GM12865 (cell line): ENCODE measurements at regions not wholly inside any gene's neighbourhood (a gene's known extent, or its start where the extent isn't known, plus 50 kb on each side); places are given as distances from the start of the nearest gene placed in this dataset.

Experiments used
- DNase-seq: peaks from one replicate; pipeline ENCODE4 v3.0.0; 2010; ENCODE audit warnings: low read depth
- H3K4me3 ChIP-seq: 2 replicates; pipeline ENCODE4 v1.5.1; 2011; ENCODE audit warnings: mild to moderate bottlenecking, low read depth, low read length, control low read depth
- TF ChIP-seq, protein P1 (sequence below): IDR thresholded peaks from 2 replicates; pipeline ENCODE4 v1.5.1; 2011; ENCODE audit warnings: low read length, control low read depth, low read depth, inconsistent platforms; ENCODE audit not compliant: insufficient read depth; ENCODE audit errors: missing control alignments

DNA sequence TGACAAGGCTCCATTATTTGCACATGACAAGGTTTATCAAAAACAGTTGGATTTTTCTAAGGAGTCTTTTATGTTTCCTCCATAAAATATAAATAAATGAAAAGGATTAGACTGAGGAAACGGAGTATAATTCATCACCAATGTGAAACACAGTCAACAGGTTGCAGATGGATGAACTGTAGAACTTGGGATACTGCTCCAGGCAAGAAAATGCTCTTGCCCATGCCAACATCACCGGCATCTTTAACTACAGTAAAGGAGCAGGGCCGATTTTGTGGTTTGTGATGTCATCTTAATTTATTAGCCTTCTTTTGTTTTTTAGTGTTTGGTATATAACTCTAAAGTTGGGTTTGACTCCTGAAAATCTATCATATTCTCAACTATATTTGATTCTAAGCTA is 577.3 kb downstream of the EPHA4 start:
- TF ChIP-seq, protein P1, sequence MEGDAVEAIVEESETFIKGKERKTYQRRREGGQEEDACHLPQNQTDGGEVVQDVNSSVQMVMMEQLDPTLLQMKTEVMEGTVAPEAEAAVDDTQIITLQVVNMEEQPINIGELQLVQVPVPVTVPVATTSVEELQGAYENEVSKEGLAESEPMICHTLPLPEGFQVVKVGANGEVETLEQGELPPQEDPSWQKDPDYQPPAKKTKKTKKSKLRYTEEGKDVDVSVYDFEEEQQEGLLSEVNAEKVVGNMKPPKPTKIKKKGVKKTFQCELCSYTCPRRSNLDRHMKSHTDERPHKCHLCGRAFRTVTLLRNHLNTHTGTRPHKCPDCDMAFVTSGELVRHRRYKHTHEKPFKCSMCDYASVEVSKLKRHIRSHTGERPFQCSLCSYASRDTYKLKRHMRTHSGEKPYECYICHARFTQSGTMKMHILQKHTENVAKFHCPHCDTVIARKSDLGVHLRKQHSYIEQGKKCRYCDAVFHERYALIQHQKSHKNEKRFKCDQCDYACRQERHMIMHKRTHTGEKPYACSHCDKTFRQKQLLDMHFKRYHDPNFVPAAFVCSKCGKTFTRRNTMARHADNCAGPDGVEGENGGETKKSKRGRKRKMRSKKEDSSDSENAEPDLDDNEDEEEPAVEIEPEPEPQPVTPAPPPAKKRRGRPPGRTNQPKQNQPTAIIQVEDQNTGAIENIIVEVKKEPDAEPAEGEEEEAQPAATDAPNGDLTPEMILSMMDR, result no peak
- DNase-seq, result no peak
- H3K4me3 ChIP-seq, result no peak overlapping the region

DNA sequence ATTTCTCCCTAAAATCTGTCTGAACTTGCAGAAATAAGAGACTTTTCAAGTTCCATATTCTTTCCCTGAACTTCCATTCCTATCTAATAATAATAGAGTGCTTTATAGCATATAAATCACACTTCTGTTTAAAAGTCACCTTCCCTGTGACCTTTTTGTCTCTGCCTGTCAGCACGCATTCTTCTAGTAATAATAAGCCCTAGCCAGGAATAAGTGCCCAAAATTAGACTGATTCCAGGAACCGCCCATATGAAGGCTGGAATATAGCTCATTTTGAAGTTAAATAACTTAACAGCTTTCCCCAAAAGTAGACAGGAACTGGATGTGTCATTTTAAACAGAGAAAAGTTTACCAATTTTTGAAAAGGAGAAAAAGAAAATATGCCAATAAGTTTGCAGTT is 576.5 kb downstream of the EPHA4 start:
- TF ChIP-seq, protein P1, result no peak
- no peak for DNase-seq
- H3K4me3 ChIP-seq, result no peak overlapping the region

DNA sequence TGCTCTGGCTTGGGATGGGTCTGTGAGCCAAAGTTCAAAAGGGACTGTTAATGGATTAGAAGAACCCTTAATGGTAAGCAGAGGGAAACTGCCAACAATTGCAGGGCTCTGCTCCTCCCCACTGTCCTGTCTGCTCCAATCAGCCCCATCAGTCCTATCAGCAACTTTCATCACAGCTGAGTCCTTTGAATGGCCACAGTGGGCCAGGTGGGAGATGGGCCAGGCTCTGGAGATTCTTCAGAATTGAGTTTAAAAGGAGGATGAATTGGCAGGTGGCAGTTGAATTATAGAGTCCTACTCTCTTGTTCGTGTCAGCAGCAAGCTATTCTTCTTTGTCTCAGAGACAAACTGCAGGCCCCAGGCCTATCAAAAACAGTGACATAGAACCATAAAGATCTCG is 573.9 kb downstream of the EPHA4 start:
- TF ChIP-seq, protein P1, result no peak
- DNase-seq, result no peak
- H3K4me3 ChIP-seq, result no peak overlapping the region

DNA sequence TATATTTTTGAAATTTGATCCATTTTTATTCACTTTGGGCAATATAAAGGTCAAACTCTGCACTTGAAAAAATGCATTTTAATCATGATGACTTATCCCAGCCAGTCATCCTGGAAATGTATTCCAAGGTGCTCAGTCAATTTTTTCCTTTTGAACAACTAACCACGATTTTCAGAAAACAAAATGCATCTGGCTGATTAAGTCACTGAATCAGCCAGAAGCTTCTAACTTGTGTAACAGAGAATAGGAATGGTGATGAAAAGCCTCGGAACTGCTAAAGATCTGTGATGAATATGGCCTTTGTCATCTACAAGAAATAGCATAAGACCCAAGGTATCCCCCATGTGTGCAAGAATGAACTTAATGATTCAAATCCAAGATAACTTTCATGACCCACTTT is 572.7 kb downstream of the EPHA4 start:
- no peak overlapping the region for H3K4me3 ChIP-seq
- no peak for DNase-seq
- TF ChIP-seq, protein P1, result no peak

DNA sequence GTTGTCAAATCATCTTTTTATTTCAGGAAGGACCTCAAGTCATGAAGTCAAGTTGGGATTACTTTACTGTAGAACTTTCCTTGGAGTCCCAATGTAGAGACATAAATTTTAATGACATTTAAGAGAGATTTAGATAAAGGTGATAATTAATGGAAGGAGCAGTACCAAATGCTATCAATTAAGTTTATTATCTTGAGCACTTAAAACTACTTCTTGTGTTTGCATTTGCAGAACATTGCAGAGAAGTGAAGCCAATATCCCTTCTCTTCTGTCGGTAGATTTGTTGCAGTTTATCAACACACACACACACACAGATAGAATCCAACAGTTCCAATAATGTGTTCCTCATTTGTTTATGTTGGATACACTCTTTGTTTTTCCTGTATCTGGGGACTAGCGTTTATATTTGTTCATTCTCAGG is 570.7 kb downstream of the EPHA4 start:
- no peak overlapping the region for H3K4me3 ChIP-seq
- DNase-seq, result no peak
- TF ChIP-seq, protein P1, result no peak

DNA sequence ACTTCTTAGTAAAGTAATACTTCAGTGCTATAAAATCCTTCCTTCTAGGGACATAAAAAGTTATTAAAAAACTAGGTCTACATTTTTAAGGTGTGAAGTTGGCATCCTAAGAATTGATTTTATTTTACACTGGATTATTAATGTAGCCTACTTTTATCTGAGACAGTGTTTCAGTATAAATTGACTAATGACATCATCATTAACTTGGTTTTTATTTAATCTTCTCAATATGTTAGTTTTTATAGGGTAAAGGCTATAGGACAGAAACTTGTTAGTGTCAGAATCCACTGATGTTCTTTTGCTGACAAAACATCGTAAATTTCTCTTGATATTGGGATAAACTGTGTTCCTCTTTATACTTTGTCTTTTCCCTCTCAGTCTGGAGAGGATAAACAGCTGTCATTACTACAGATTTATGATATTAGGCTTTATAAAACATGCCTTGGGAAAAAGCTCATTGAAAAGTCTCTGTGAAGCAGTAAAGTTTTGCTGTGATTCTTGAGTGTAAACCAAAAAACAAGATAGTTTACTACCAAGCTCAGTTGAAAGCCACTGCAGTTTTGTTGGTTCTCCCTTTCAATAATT is 569.9 kb downstream of the EPHA4 start:
- no peak for DNase-seq
- no peak overlapping the region for H3K4me3 ChIP-seq
- TF ChIP-seq, protein P1, result no peak

DNA sequence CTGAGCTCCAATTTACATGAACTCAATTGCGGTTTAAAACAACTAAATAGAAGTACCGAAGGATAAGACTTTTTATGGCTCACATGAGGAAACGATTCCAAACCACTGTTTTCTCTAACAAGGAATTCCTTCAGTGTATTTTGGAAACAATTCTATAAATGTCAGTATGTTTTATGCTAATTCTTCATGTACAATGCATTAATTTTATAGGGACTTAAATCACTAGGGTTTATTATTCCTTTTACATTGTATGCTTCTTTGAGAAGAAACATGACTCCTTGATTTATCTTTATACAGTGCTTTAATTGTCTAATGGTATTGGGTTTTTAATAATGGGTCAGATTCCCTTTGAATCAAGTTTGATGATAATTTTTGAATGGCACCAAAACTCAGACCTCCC is 566.8 kb downstream of the EPHA4 start:
- DNase-seq, result no peak
- TF ChIP-seq, protein P1, result no peak
- no peak overlapping the region for H3K4me3 ChIP-seq
